ENCODE measurements at regions not wholly inside any gene's neighbourhood (a gene's known extent, or its start where the extent isn't known, plus 50 kb on each side); places are given as distances from the start of the nearest gene placed in this dataset.

- TF ChIP-seq ZNF292 (tag by site-specific recombination; IDR thresholded peaks at IDR 0.05; ENCODE audit: borderline replicate concordance, low read depth) (no peak), ZNF549 (tag by site-specific recombination; IDR thresholded peaks at IDR 0.05) (no peak)
- TF ChIP-seq, protein P1, sequence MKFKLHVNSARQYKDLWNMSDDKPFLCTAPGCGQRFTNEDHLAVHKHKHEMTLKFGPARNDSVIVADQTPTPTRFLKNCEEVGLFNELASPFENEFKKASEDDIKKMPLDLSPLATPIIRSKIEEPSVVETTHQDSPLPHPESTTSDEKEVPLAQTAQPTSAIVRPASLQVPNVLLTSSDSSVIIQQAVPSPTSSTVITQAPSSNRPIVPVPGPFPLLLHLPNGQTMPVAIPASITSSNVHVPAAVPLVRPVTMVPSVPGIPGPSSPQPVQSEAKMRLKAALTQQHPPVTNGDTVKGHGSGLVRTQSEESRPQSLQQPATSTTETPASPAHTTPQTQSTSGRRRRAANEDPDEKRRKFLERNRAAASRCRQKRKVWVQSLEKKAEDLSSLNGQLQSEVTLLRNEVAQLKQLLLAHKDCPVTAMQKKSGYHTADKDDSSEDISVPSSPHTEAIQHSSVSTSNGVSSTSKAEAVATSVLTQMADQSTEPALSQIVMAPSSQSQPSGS (tag by site-specific recombination; IDR thresholded peaks at IDR 0.05; ENCODE audit: low read depth): no peak
Observed at GRCh38 chrX:124256216-124256615, 76.2 kb upstream of the TEX13D start.

Data from HEK293 (cell line).